ENCODE measurements at regions not wholly inside any gene's neighbourhood (a gene's known extent, or its start where the extent isn't known, plus 50 kb on each side); places are given as distances from the start of the nearest gene placed in this dataset.

DNA sequence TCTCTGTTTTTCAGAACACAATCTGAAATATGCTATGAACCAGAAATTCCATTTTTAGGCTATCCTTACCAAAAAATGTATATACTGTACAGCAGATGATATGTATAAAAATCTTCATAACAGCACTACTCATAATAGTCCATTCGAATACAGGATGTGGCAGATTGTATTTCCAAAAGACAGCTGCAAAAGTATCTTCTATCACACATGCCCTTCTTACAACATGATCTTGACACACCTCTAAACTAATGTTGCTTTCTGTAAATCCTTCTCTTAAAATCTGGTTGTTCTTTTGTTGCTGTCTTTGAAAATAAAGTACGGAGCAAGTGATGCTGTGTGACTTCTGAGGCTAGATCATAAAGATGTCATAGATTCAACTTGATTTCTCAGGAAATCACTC is 409.9 kb upstream of the LUZP2 start:
- Mint-ChIP-seq H3K9me3 (peaks cover 4% of the 10 kb centered on the region), H3K27me3 (no peaks in the 10 kb centered on the region)

GRCh38 chr11:24091594-24091993 is 405.3 kb upstream of the LUZP2 start:
- H3K36me3 Mint-ChIP-seq: no peaks in the 10 kb centered on the region
- ATAC-seq: no peak

More for the DNA sequence above, 409.9 kb upstream of the LUZP2 start:
- Mint-ChIP-seq H3K4me1 (ENCODE audit: low read depth in 2 of 2) (no peaks in the 10 kb centered on the region), H3K27ac (no peak overlapping the region), H3K4me3 (no peak overlapping the region), H3K36me3 (no peaks in the 10 kb centered on the region)
- no peak for DNase-seq (ENCODE audit: low spot score)
- ATAC-seq: no peak

DNA sequence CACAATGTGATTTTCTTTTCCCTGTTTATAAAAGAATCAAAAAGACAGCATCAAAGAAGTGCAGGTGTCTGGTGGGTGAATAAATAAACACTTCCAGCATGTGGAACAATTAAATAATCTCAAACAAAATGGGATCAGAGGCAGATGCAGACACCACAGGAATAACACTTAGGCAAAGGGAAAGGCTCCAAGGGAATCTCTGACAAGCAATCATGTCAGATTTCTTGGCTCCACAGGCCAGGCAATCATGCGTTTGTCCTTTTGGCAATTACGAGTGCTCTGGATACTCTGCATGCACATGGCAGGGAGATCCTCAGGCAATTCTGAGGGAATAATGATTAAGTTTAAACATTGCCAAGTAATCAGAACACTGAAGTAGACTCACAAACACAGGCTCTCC is 403.5 kb upstream of the LUZP2 start:
- no peaks in the 10 kb centered on the region for H3K27me3 Mint-ChIP-seq
- DNase-seq (ENCODE audit: low spot score): no peak
- H3K36me3 Mint-ChIP-seq: no peaks in the 10 kb centered on the region
- peaks cover 3 to 7% of the 10 kb centered on the region in 2 donors for H3K4me1 Mint-ChIP-seq (ENCODE audit: low read depth in 2 of 2)
- ATAC-seq: no peak
- no peak overlapping the region for H3K27ac Mint-ChIP-seq
- no peaks in the 10 kb centered on the region for H3K9me3 Mint-ChIP-seq
- no peak overlapping the region for H3K4me3 Mint-ChIP-seq

More at GRCh38 chr11:24091594-24091993, 405.3 kb upstream of the LUZP2 start:
- Mint-ChIP-seq H3K9me3 (no peaks in the 10 kb centered on the region), H3K4me1 (ENCODE audit: low read depth in 2 of 2) (peaks cover 3 to 7% of the 10 kb centered on the region in 2 donors), H3K4me3 (no peak overlapping the region), H3K27me3 (no peaks in the 10 kb centered on the region), H3K27ac (no peak overlapping the region)
- no peak for DNase-seq (ENCODE audit: low spot score)

- ATAC-seq: no peak
- DNase-seq (ENCODE audit: low spot score): no peak
- Mint-ChIP-seq H3K9me3 (peaks cover 9% of the 10 kb centered on the region), H3K27ac (no peak overlapping the region), H3K4me1 (ENCODE audit: low read depth in 2 of 2) (no peaks in the 10 kb centered on the region), H3K36me3 (peaks cover 18% of the 10 kb centered on the region), H3K27me3 (no peaks in the 10 kb centered on the region), H3K4me3 (no peak overlapping the region)
Observed at GRCh38 chr11:24108609-24109008, 388.2 kb upstream of the LUZP2 start.

- no peaks in the 10 kb centered on the region for H3K9me3 Mint-ChIP-seq
- H3K4me1 Mint-ChIP-seq (ENCODE audit: low read depth in 2 of 2): no peaks in the 10 kb centered on the region
- DNase-seq (ENCODE audit: low spot score): no peak
- no peaks in the 10 kb centered on the region for H3K36me3 Mint-ChIP-seq
- ATAC-seq: no peak
- no peak overlapping the region for H3K27ac Mint-ChIP-seq
- H3K27me3 Mint-ChIP-seq: peaks cover 0 to 2% of the 10 kb centered on the region in 2 donors
- no peak overlapping the region for H3K4me3 Mint-ChIP-seq
Observed at GRCh38 chr11:24122291-24122690, 374.6 kb upstream of the LUZP2 start.

- no peaks in the 10 kb centered on the region for H3K9me3 Mint-ChIP-seq
- no peaks in the 10 kb centered on the region for H3K36me3 Mint-ChIP-seq
- H3K27ac Mint-ChIP-seq: no peak overlapping the region
- DNase-seq (ENCODE audit: low spot score) (no peak), ATAC-seq (no peak)
- H3K27me3 Mint-ChIP-seq: no peaks in the 10 kb centered on the region
- H3K4me1 Mint-ChIP-seq (ENCODE audit: low read depth in 2 of 2): no peaks in the 10 kb centered on the region
- H3K4me3 Mint-ChIP-seq: no peak overlapping the region
Observed at GRCh38 chr11:24124876-24125275, 372.0 kb upstream of the LUZP2 start.

DNA sequence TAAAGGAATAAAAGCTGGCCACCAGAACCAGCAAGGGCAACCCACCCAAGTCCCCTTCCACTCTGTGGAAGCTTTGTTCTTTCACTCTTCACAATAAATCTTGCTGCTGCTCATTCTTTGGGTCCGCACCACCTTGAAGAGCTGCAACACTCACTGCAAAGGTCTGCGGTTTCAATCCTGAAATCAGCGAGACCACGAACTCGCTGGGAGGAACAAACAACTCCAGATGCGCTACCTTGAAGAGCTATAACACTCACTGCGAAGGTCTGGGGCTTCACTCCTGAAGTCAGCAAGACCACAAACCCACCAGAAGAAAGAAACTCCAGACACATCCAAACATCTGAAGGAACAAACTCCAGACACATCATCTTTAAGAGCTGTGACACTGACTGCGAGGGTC is 365.2 kb upstream of the LUZP2 start:
- H3K27ac Mint-ChIP-seq: no peak overlapping the region
- H3K9me3 Mint-ChIP-seq: peaks cover 4% of the 10 kb centered on the region
- ATAC-seq: no peak
- peaks cover 6% of the 10 kb centered on the region for H3K36me3 Mint-ChIP-seq
- DNase-seq (ENCODE audit: low spot score): no peak
- H3K4me1 Mint-ChIP-seq (ENCODE audit: low read depth in 2 of 2): no peaks in the 10 kb centered on the region
- H3K4me3 Mint-ChIP-seq: no peak overlapping the region
- no peaks in the 10 kb centered on the region for H3K27me3 Mint-ChIP-seq

DNA sequence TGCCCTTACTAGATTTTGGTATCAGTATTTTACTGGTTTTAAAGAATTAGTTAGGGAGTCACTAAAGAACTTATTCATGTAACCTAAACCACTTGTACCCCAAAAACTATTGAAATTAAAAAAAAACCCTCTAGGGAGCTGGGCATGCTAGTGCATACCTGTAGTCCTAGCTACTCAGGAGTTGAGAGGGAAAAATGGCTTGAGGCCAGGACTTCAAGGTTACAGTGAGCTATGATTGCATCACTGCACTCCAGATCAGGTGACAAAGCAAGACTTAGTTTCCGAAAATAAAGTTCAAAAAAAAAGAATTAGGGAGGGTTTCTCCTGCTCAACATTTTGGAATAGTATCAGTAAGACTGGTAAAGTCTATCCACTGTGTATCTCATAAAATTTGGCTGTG is 364.4 kb upstream of the LUZP2 start:
- H3K36me3 Mint-ChIP-seq: peaks cover 6% of the 10 kb centered on the region
- ATAC-seq (no peak), DNase-seq (ENCODE audit: low spot score) (no peak)

GRCh38 chr11:24134879-24135589 is 361.8 kb upstream of the LUZP2 start:
- Mint-ChIP-seq H3K27ac (no peak overlapping the region), H3K36me3 (peaks cover 6% of the 10 kb centered on the region), H3K4me1 (ENCODE audit: low read depth in 2 of 2) (no peaks in the 10 kb centered on the region), H3K9me3 (peaks cover 4% of the 10 kb centered on the region), H3K27me3 (no peaks in the 10 kb centered on the region), H3K4me3 (no peak overlapping the region)
- ATAC-seq (no peak), DNase-seq (ENCODE audit: low spot score) (no peak)

More for the DNA sequence above, 364.4 kb upstream of the LUZP2 start:
- Mint-ChIP-seq H3K4me3 (no peak overlapping the region), H3K9me3 (peaks cover 4% of the 10 kb centered on the region), H3K27ac (no peak overlapping the region), H3K4me1 (ENCODE audit: low read depth in 2 of 2) (no peaks in the 10 kb centered on the region), H3K27me3 (no peaks in the 10 kb centered on the region)

DNA sequence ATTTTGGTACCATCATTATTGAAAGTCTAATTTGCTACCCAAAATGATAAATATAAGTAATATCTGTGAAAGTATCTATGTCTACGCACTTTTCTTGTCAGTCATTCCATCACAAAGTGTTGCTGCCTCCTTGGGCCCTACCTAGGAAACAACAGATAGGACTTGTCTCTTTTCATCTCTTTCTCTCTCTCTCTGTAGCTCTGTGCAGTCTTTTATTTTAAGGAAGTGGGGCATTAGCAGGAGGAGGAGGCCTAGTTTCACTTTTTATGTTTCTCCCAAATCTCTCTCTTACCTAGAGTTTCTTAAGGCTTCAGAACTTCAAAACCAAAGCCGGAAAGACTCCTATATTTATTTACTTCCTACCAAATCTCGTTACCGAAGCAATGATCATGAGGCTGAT is 354.8 kb upstream of the LUZP2 start:
- Mint-ChIP-seq H3K4me3 (no peak overlapping the region), H3K36me3 (no peaks in the 10 kb centered on the region), H3K9me3 (no peaks in the 10 kb centered on the region), H3K27me3 (no peaks in the 10 kb centered on the region), H3K4me1 (ENCODE audit: low read depth in 2 of 2) (no peaks in the 10 kb centered on the region), H3K27ac (no peak overlapping the region)
- no peak for ATAC-seq
- DNase-seq (ENCODE audit: low spot score): no peak

GRCh38 chr11:24145411-24145810 is 351.4 kb upstream of the LUZP2 start:
- ATAC-seq (no peak), DNase-seq (ENCODE audit: low spot score) (no peak)
- H3K27ac Mint-ChIP-seq: no peak overlapping the region
- H3K9me3 Mint-ChIP-seq: peaks cover 3% of the 10 kb centered on the region
- no peaks in the 10 kb centered on the region for H3K27me3 Mint-ChIP-seq
- H3K4me3 Mint-ChIP-seq: no peak overlapping the region
- H3K4me1 Mint-ChIP-seq (ENCODE audit: low read depth in 2 of 2): no peaks in the 10 kb centered on the region
- H3K36me3 Mint-ChIP-seq: no peaks in the 10 kb centered on the region

DNA sequence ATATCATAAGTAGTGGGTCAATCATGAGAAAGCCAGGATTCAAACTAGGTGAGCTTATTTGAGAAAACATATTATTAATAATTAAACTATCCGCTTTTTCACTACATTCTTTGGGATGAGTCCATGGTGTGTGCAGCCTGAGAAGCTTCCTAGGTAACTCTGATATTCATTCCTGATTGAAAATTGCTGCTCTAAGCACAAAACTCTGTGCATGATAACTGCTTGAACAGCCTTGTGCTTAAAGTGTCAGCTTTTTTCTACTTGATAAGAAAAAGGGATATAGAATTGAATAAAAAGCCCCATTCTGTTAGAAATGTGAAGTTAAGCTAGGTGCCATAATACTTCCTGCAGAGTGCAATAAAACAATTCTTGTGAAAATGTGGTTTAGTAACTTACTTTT is 343.5 kb upstream of the LUZP2 start:
- no peak overlapping the region for H3K27ac Mint-ChIP-seq

DNA sequence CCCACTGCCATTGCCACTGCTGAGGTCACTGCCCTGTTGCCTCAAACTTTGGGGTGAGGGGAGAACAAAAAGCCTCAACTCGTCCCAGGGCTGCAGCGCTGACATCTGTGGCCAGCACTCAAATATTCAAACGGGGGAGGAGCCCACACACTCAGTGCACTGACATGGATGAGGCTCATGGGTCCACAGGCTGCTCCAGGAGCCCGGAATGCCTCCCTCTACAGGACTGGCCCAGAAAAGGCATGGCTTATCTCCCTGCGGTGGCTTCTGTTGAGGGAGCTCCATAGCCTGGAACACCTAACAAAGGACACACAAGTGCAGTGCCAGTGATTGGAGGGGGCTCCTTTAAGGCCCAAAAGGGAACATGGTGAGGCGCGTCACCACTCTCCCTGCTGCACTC is 341.1 kb upstream of the LUZP2 start:
- no peak for DNase-seq (ENCODE audit: low spot score)
- Mint-ChIP-seq H3K4me1 (ENCODE audit: low read depth in 2 of 2) (no peaks in the 10 kb centered on the region), H3K27ac (no peak overlapping the region), H3K4me3 (no peak overlapping the region), H3K36me3 (no peaks in the 10 kb centered on the region), H3K9me3 (peaks cover 4% of the 10 kb centered on the region), H3K27me3 (no peaks in the 10 kb centered on the region)
- ATAC-seq: no peak

More for the DNA sequence above, 343.5 kb upstream of the LUZP2 start:
- Mint-ChIP-seq H3K36me3 (no peaks in the 10 kb centered on the region), H3K4me1 (ENCODE audit: low read depth in 2 of 2) (no peaks in the 10 kb centered on the region), H3K27me3 (no peaks in the 10 kb centered on the region), H3K4me3 (no peak overlapping the region), H3K9me3 (peaks cover 4% of the 10 kb centered on the region)
- DNase-seq (ENCODE audit: low spot score): no peak
- no peak for ATAC-seq

DNA sequence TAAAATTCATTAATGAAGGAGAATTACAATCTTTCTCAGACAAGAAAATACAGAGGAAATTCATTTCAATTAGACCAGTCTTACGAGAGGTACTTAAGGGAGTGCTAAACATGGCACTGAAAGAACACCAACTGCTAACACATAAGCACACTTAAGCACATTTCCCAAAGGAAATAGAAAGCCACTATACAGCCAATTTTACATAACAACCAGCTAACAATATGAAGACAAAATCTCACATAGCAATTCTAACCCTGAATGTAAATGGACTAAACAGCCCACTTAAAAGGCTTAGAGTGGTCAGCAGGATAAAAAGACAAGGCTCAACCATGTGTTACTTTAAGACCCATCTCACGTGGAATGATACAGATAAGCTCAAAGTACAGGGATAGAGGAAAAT is 339.5 kb upstream of the LUZP2 start:
- no peaks in the 10 kb centered on the region for H3K4me1 Mint-ChIP-seq (ENCODE audit: low read depth in 2 of 2)
- no peak overlapping the region for H3K27ac Mint-ChIP-seq
- no peaks in the 10 kb centered on the region for H3K27me3 Mint-ChIP-seq
- peaks cover 4% of the 10 kb centered on the region for H3K9me3 Mint-ChIP-seq
- H3K36me3 Mint-ChIP-seq: no peaks in the 10 kb centered on the region
- DNase-seq (ENCODE audit: low spot score) (no peak), ATAC-seq (no peak)
- no peak overlapping the region for H3K4me3 Mint-ChIP-seq

GRCh38 chr11:24161587-24161986 is 335.3 kb upstream of the LUZP2 start:
- Mint-ChIP-seq H3K27ac (no peak overlapping the region), H3K9me3 (no peaks in the 10 kb centered on the region), H3K4me1 (ENCODE audit: low read depth in 2 of 2) (no peaks in the 10 kb centered on the region), H3K36me3 (no peaks in the 10 kb centered on the region), H3K4me3 (no peak overlapping the region), H3K27me3 (no peaks in the 10 kb centered on the region)
- no peak for ATAC-seq
- no peak for DNase-seq (ENCODE audit: low spot score)
